Spleen (tissue), 7 donors: ENCODE measurements at regions not wholly inside any gene's neighbourhood (a gene's known extent, or its start where the extent isn't known, plus 50 kb on each side); places are given as distances from the start of the nearest gene placed in this dataset.

Experiments used
- POLR2AphosphoS5 ChIP-seq, 3 donors: sonication (generic); formaldehyde crosslinking; IDR thresholded peaks; one replicate each; pipeline ENCODE4 v1.5.1; 2017; ENCODE audit warnings: antibody characterized with exemption in 3 of 3
- TF ChIP-seq, protein P1 (sequence below), 11 experiments: fragments of 200-600 bp in 7 of 11; fragments of 450-650 bp in 4 of 11; sonication (generic) in 4 of 11; IDR thresholded peaks in 8 of 11; conservative IDR thresholded peaks in 3 of 11; 1 replicate in 7 of 11; 2 replicates in 4 of 11; pipeline versions ENCODE4 v1.4.0 to v1.8.0; 2016 to 2021; ENCODE audit warnings: antibody characterized with exemption in 11 of 11, inconsistent platforms in 4 of 11, mild to moderate bottlenecking in 1 of 11
- donor health status: DM: no; HTN: no; CAD: no; lungs with moderate emphysema.
- donor health status: DM: no; HTN: no; CAD: no.
- donor health status: DM: no; HTN: no; CAD: no.

DNA sequence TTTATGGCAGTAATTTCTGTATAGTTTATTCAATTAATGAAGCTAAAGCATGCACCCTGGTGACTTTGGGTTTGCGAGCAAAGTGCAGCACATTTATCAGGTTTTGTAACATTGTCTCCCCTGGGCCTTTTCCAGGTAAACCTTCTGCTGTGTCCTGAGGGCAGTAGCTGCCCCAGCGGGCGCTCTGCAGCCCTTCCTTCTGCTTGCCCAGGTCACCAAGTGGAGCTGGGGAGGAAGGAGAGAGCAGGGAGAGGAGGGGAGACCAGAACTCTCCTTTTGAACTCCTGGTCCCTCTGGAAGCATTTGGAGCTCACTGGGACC is 145.6 kb downstream of the DLL1 start:
- TF ChIP-seq POLR2AphosphoS5 (IDR thresholded peaks at IDR 0.05): no peak
- TF ChIP-seq, protein P1, sequence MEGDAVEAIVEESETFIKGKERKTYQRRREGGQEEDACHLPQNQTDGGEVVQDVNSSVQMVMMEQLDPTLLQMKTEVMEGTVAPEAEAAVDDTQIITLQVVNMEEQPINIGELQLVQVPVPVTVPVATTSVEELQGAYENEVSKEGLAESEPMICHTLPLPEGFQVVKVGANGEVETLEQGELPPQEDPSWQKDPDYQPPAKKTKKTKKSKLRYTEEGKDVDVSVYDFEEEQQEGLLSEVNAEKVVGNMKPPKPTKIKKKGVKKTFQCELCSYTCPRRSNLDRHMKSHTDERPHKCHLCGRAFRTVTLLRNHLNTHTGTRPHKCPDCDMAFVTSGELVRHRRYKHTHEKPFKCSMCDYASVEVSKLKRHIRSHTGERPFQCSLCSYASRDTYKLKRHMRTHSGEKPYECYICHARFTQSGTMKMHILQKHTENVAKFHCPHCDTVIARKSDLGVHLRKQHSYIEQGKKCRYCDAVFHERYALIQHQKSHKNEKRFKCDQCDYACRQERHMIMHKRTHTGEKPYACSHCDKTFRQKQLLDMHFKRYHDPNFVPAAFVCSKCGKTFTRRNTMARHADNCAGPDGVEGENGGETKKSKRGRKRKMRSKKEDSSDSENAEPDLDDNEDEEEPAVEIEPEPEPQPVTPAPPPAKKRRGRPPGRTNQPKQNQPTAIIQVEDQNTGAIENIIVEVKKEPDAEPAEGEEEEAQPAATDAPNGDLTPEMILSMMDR (IDR thresholded peaks at IDR 0.05 in 8 of 11, conservative IDR thresholded peaks at IDR 0.05 in 3 of 11): no peak
